ENCODE measurements at regions not wholly inside any gene's neighbourhood (a gene's known extent, or its start where the extent isn't known, plus 50 kb on each side); places are given as distances from the start of the nearest gene placed in this dataset.

DNA sequence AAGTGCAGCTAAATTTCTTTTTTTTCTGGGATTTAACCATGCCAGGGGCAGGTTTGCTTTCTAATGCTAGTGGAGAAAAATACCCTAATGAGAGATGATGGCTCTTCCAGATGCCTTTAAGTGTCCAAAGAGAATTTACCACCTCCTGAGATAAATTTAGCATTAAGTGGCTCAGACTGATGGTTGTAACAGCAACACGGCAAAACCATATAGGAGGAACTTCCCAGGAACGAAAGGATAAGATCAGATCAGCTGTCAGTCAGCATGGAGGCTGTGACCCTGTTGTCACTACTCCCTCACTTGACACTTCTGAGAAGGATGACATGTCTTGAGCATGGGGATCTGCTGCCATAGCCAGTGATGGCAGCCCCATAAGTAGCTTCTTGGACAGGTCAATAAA is 860.0 kb downstream of the QKI start:
- no peak overlapping the region for H3K4me3 ChIP-seq
- TF ChIP-seq CTCF (IDR thresholded peaks at IDR 0.05) = no peak
- TF ChIP-seq POLR2A (IDR thresholded peaks at IDR 0.05) = no peak
- no peak for TF ChIP-seq POLR2AphosphoS5 (IDR thresholded peaks at IDR 0.05)
- no peak for TF ChIP-seq EP300 (IDR thresholded peaks at IDR 0.05)
- no peak overlapping the region for H3K27ac ChIP-seq
- H3K9me3 ChIP-seq = no peaks in the 10 kb centered on the region
- H3K36me3 ChIP-seq = no peaks in the 10 kb centered on the region
- WGBS = 54% methylated on average over 2 of the region's 2 CpGs
- no peaks in the 10 kb centered on the region for H3K27me3 ChIP-seq
- H3K4me1 ChIP-seq = no peaks in the 10 kb centered on the region
- no peak for DNase-seq (ENCODE audit: low spot score in 2 of 2)

DNA sequence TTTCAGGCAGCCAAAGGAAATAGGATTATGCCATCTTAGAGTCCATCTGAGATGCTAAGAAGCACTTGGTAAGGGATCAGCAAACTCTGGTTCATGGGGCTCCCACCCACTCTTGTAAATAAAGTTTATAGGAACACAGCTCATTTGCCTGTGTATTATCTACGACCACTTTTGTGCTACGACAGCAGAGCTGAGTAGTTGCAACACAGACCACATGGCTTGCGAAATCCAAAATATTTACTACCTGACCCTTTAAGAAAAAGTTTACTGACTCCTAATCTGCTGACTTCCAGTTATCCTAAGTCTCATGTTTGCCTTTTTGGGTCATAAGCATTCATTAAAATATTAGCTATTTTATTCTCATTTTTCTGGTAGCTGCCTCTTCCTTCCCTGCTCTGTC is 859.0 kb downstream of the QKI start:
- DNase-seq (ENCODE audit: low spot score in 2 of 2) = no peak
- no peaks in the 10 kb centered on the region for H3K9me3 ChIP-seq
- TF ChIP-seq POLR2AphosphoS5 (IDR thresholded peaks at IDR 0.05) (no peak), POLR2A (IDR thresholded peaks at IDR 0.05) (no peak), CTCF (IDR thresholded peaks at IDR 0.05) (no peak), EP300 (IDR thresholded peaks at IDR 0.05) (no peak)
- H3K27me3 ChIP-seq = no peaks in the 10 kb centered on the region
- H3K36me3 ChIP-seq = no peaks in the 10 kb centered on the region
- H3K27ac ChIP-seq = no peak overlapping the region
- WGBS = 79% methylated on average over 3 of the region's 3 CpGs
- no peaks in the 10 kb centered on the region for H3K4me1 ChIP-seq
- no peak overlapping the region for H3K4me3 ChIP-seq

DNA sequence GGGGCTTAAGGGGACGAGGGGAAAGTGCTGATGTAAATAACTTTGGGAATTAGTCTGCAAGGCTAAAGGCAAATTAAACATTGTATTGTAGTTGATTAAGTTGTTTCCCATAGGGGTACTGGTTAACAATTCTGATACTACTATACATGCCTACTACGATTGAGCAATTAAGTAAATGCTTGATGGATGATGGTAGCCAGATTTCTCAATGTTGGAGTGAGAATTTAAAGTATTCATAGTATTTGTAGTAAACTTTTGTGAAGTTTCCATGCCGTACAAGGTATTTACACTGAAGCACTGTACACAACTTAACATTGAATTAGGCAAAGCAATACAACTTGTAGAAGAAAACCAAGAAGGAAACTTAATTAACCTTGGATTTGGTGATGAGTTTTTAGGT is 852.3 kb downstream of the QKI start:
- no peak for DNase-seq (ENCODE audit: low spot score in 2 of 2)
- Histone ChIP-seq H3K9me3 (no peaks in the 10 kb centered on the region), H3K4me3 (no peak overlapping the region), H3K36me3 (no peaks in the 10 kb centered on the region), H3K27me3 (no peaks in the 10 kb centered on the region), H3K27ac (no peak overlapping the region), H3K4me1 (no peaks in the 10 kb centered on the region)
- TF ChIP-seq POLR2AphosphoS5 (IDR thresholded peaks at IDR 0.05) = no peak
- no peak for TF ChIP-seq EP300 (IDR thresholded peaks at IDR 0.05)
- no peak for TF ChIP-seq CTCF (IDR thresholded peaks at IDR 0.05)
- no peak for TF ChIP-seq POLR2A (IDR thresholded peaks at IDR 0.05)
- WGBS = 80% methylated on average over 3 of the region's 3 CpGs

- Histone ChIP-seq H3K4me3 (no peak overlapping the region), H3K27me3 (no peaks in the 10 kb centered on the region), H3K4me1 (no peaks in the 10 kb centered on the region), H3K27ac (no peak overlapping the region), H3K36me3 (no peaks in the 10 kb centered on the region), H3K9me3 (no peaks in the 10 kb centered on the region)
- WGBS = 62% methylated on average over 5 of the region's 5 CpGs
- DNase-seq (ENCODE audit: low spot score in 2 of 2) = no peak
- TF ChIP-seq POLR2A (IDR thresholded peaks at IDR 0.05) = no peak
- no peak for TF ChIP-seq CTCF (IDR thresholded peaks at IDR 0.05)
- TF ChIP-seq EP300 (IDR thresholded peaks at IDR 0.05) = no peak
- TF ChIP-seq POLR2AphosphoS5 (IDR thresholded peaks at IDR 0.05) = no peak
Measured at GRCh38 chr6:164262348-164262747, 847.8 kb downstream of the QKI start.

GRCh38 chr6:164258421-164258820 is 843.9 kb downstream of the QKI start:
- no peak overlapping the region for H3K4me3 ChIP-seq
- no peak for DNase-seq (ENCODE audit: low spot score in 2 of 2)
- 65% methylated on average over 3 of the region's 3 CpGs for WGBS
- TF ChIP-seq POLR2A (IDR thresholded peaks at IDR 0.05) (no peak), EP300 (IDR thresholded peaks at IDR 0.05) (no peak), CTCF (IDR thresholded peaks at IDR 0.05) (no peak), POLR2AphosphoS5 (IDR thresholded peaks at IDR 0.05) (no peak)
- H3K9me3 ChIP-seq = no peaks in the 10 kb centered on the region
- no peaks in the 10 kb centered on the region for H3K27me3 ChIP-seq
- no peaks in the 10 kb centered on the region for H3K36me3 ChIP-seq
- no peaks in the 10 kb centered on the region for H3K4me1 ChIP-seq
- no peak overlapping the region for H3K27ac ChIP-seq
